GM19438 (cell line): ENCODE measurements at regions not wholly inside any gene's neighbourhood (a gene's known extent, or its start where the extent isn't known, plus 50 kb on each side); places are given as distances from the start of the nearest gene placed in this dataset.

Experiments
- ATAC-seq: cut with Tn5 transposase; IDR thresholded peaks from one replicate; pipeline ENCODE4 v1.9.1; 2021; ENCODE audit warnings: low read depth; ENCODE audit not compliant: unreplicated experiment

GRCh38 chr18:76557026-76557575 is 62.1 kb upstream of the ZNF516 start:
- ATAC-seq: no peak

GRCh38 chr18:76554547-76555222 is 59.6 kb upstream of the ZNF516 start:
- ATAC-seq: no peak

GRCh38 chr18:76553715-76554546 is 58.9 kb upstream of the ZNF516 start:
- ATAC-seq: no peak

- no peak for ATAC-seq
Measured at GRCh38 chr18:76548541-76548940, 53.5 kb upstream of the ZNF516 start.

GRCh38 chr18:76547296-76547695 is 52.3 kb upstream of the ZNF516 start:
- no peak for ATAC-seq

- no peak for ATAC-seq
Measured at GRCh38 chr18:76546436-76546835, 51.4 kb upstream of the ZNF516 start.

GRCh38 chr18:76546088-76546435 is 51.0 kb upstream of the ZNF516 start:
- no peak for ATAC-seq

GRCh38 chr18:76545433-76546087 is 50.5 kb upstream of the ZNF516 start:
- no peak for ATAC-seq

- ATAC-seq: no peak
Measured at GRCh38 chr18:76544511-76545345, 49.7 kb upstream of the ZNF516 start.
